Fibroblast of lung (primary cell): ENCODE measurements at regions not wholly inside any gene's neighbourhood (a gene's known extent, or its start where the extent isn't known, plus 50 kb on each side); places are given as distances from the start of the nearest gene placed in this dataset.

Experiments used
- DNase-seq, 2 donors: peaks; one replicate each; pipeline versions ENCODE4 v3.0.0 to v3.0.0-alpha.2; 2010; ENCODE audit warnings: low read depth in 2 of 2
- H2AFZ ChIP-seq: 2 replicates; pipeline ENCODE4 v1.5.1; 2012; ENCODE audit warnings: low read length, control low read depth, inconsistent platforms
- H3K27ac ChIP-seq: 2 replicates; pipeline ENCODE4 v1.5.1; 2011; ENCODE audit warnings: low read length, control low read depth; ENCODE audit not compliant: insufficient read depth
- H3K27me3 ChIP-seq: 2 replicates; pipeline ENCODE4 v1.5.1; 2011; ENCODE audit warnings: mild to moderate bottlenecking, low read length; ENCODE audit not compliant: control insufficient read depth, insufficient read depth
- H3K36me3 ChIP-seq: 2 replicates; pipeline ENCODE4 v1.5.1; 2011; ENCODE audit warnings: low read length; ENCODE audit not compliant: control insufficient read depth, insufficient read depth
- H3K4me1 ChIP-seq: 2 replicates; pipeline ENCODE4 v1.5.1; 2011; ENCODE audit warnings: low read length; ENCODE audit not compliant: control insufficient read depth, insufficient read depth; ENCODE audit errors: extremely low read depth
- H3K4me2 ChIP-seq: 2 replicates; pipeline ENCODE4 v1.5.1; 2011; ENCODE audit warnings: low read length, control low read depth; ENCODE audit not compliant: insufficient read depth; ENCODE audit errors: extremely low read depth
- H3K4me3 ChIP-seq, 4 experiments: fragments of 200-600 bp in 1 of 4; sonication (generic) in 1 of 4; replicated peaks in 1 of 4; 2 replicates each; pipeline ENCODE4 v1.5.1; 2011 to 2016; ENCODE audit warnings: low read length in 4 of 4, low read depth in 3 of 4, mild to moderate bottlenecking in 3 of 4, control low read depth in 2 of 4, inconsistent platforms in 1 of 4, mixed read lengths in 1 of 4; ENCODE audit not compliant: insufficient read depth in 1 of 4; ENCODE audit errors: control extremely low read depth in 1 of 4
- H3K79me2 ChIP-seq: 2 replicates; pipeline ENCODE4 v1.5.1; 2012; ENCODE audit warnings: mild to moderate bottlenecking, low read length, inconsistent platforms; ENCODE audit not compliant: control insufficient read depth, insufficient read depth
- H3K9ac ChIP-seq: 2 replicates; pipeline ENCODE4 v1.5.1; 2011; ENCODE audit warnings: mild to moderate bottlenecking, low read length, control low read depth; ENCODE audit not compliant: insufficient read depth
- H3K9me3 ChIP-seq: 2 replicates; pipeline ENCODE4 v1.5.1; 2012; ENCODE audit warnings: low read depth, low read length; ENCODE audit not compliant: control insufficient read depth, insufficient read depth
- H4K20me1 ChIP-seq: 2 replicates; pipeline ENCODE4 v1.5.1; 2011; ENCODE audit warnings: low read length; ENCODE audit not compliant: control insufficient read depth, insufficient read depth; ENCODE audit errors: extremely low read depth
- CTCF ChIP-seq, 2 donors: IDR thresholded peaks in 1 of 2; conservative IDR thresholded peaks in 1 of 2; 1 replicate in 1 of 2; 2 replicates in 1 of 2; pipeline ENCODE4 v1.5.1; 2011 to 2012; ENCODE audit warnings: low read length in 2 of 2, control low read depth in 1 of 2, inconsistent platforms in 1 of 2, low read depth in 1 of 2, mild to moderate bottlenecking in 1 of 2
- EZH2 ChIP-seq: IDR thresholded peaks from 2 replicates; pipeline ENCODE4 v1.5.1; 2012; ENCODE audit warnings: low read length, control low read depth, mild to moderate bottlenecking; ENCODE audit errors: missing control alignments

DNA sequence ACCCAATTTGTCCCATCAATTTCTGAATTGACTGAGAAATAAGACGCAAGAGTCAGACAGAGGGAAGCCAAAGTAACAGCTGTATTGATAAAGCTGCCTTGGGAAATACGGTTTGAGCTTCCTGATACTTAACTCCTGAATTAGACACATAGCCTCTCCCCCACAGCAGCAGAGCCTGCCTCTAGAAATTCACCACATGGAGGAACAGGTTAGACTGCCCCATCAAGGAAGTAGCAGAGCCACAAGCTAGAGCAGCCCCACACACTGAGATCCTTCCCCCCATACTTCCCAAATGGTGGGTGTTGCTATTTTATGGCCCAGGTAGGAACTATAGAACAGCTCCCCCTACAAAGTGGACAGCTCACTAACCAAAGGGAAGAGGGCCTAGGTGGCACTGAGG, 220.0 kb downstream of the SMAD2 start:
- no peak overlapping the region for H3K4me3 ChIP-seq
- H3K9ac ChIP-seq = no peak overlapping the region
- TF ChIP-seq EZH2 (no peak), CTCF (conservative IDR thresholded peaks at IDR 0.05 in 1 of 2, IDR thresholded peaks at IDR 0.05 in 1 of 2; ENCODE audit: low read depth in 1 of 2, low read length in 2 of 2) (no peak)
- H3K79me2 ChIP-seq = no peaks in the 10 kb centered on the region
- no peaks in the 10 kb centered on the region for H3K9me3 ChIP-seq
- no peak overlapping the region for H3K27ac ChIP-seq
- H3K4me1 ChIP-seq = no peaks in the 10 kb centered on the region
- H4K20me1 ChIP-seq = no peaks in the 10 kb centered on the region
- no peak overlapping the region for H2AFZ ChIP-seq
- no peak for DNase-seq
- H3K4me2 ChIP-seq = no peak overlapping the region
- no peaks in the 10 kb centered on the region for H3K36me3 ChIP-seq
- H3K27me3 ChIP-seq = no peaks in the 10 kb centered on the region

- Histone ChIP-seq H3K36me3 (no peaks in the 10 kb centered on the region), H3K4me3 (no peak overlapping the region), H3K4me2 (no peak overlapping the region), H3K9ac (no peak overlapping the region), H3K9me3 (no peaks in the 10 kb centered on the region), H3K27me3 (no peaks in the 10 kb centered on the region), H4K20me1 (no peaks in the 10 kb centered on the region), H3K4me1 (no peaks in the 10 kb centered on the region), H3K79me2 (no peaks in the 10 kb centered on the region), H2AFZ (no peak overlapping the region), H3K27ac (no peak overlapping the region)
- DNase-seq = no peak
- TF ChIP-seq CTCF (conservative IDR thresholded peaks at IDR 0.05 in 1 of 2, IDR thresholded peaks at IDR 0.05 in 1 of 2; ENCODE audit: low read depth in 1 of 2, low read length in 2 of 2) = no peak
- no peak for TF ChIP-seq EZH2
Measured at GRCh38 chr18:47709556-47709955, 220.9 kb downstream of the SMAD2 start.

- no peaks in the 10 kb centered on the region for H3K79me2 ChIP-seq
- no peak for DNase-seq
- H3K36me3 ChIP-seq = no peaks in the 10 kb centered on the region
- no peak overlapping the region for H3K4me2 ChIP-seq
- no peak overlapping the region for H3K27ac ChIP-seq
- no peaks in the 10 kb centered on the region for H3K4me1 ChIP-seq
- no peaks in the 10 kb centered on the region for H3K9me3 ChIP-seq
- H3K9ac ChIP-seq = no peak overlapping the region
- H3K4me3 ChIP-seq = no peak overlapping the region
- TF ChIP-seq CTCF (conservative IDR thresholded peaks at IDR 0.05 in 1 of 2, IDR thresholded peaks at IDR 0.05 in 1 of 2; ENCODE audit: low read depth in 1 of 2, low read length in 2 of 2) = no peak
- no peak for TF ChIP-seq EZH2
- no peaks in the 10 kb centered on the region for H4K20me1 ChIP-seq
- no peaks in the 10 kb centered on the region for H3K27me3 ChIP-seq
- no peak overlapping the region for H2AFZ ChIP-seq
Measured at GRCh38 chr18:47708206-47708605, 222.3 kb downstream of the SMAD2 start.
